Right renal cortex interstitium (tissue), 3 donors: ENCODE measurements at regions not wholly inside any gene's neighbourhood (a gene's known extent, or its start where the extent isn't known, plus 50 kb on each side); places are given as distances from the start of the nearest gene placed in this dataset.

Source experiments
- DNase-seq, 3 donors: peaks; one replicate each; pipeline ENCODE4 v3.0.0-alpha.2; 2013; ENCODE audit warnings: low read depth in 3 of 3, low spot score in 2 of 3

GRCh38 chr11:80350541-80350940 is 909.7 kb upstream of the TENM4 start:
- no peak for DNase-seq

GRCh38 chr11:80349997-80350396 is 909.2 kb upstream of the TENM4 start:
- DNase-seq = no peak

GRCh38 chr11:80346353-80347059 is 905.7 kb upstream of the TENM4 start:
- no peak for DNase-seq

GRCh38 chr11:80343436-80343835 is 902.6 kb upstream of the TENM4 start:
- DNase-seq = no peak

GRCh38 chr11:80338231-80338630 is 897.4 kb upstream of the TENM4 start:
- no peak for DNase-seq

- DNase-seq = no peak
Measured at GRCh38 chr11:80331694-80332093, 890.9 kb upstream of the TENM4 start.

- no peak for DNase-seq
Measured at GRCh38 chr11:80330264-80330663, 889.4 kb upstream of the TENM4 start.

GRCh38 chr11:80328774-80329173 is 887.9 kb upstream of the TENM4 start:
- no peak for DNase-seq

- no peak for DNase-seq
Measured at GRCh38 chr11:80327956-80328614, 887.3 kb upstream of the TENM4 start.

- DNase-seq = no peak
Measured at GRCh38 chr11:80321786-80322185, 881.0 kb upstream of the TENM4 start.

GRCh38 chr11:80320765-80321164 is 879.9 kb upstream of the TENM4 start:
- DNase-seq = no peak

- no peak for DNase-seq
Measured at GRCh38 chr11:80320226-80320625, 879.4 kb upstream of the TENM4 start.

- DNase-seq = no peak
Measured at GRCh38 chr11:80317612-80318011, 876.8 kb upstream of the TENM4 start.

GRCh38 chr11:80315200-80315599 is 874.4 kb upstream of the TENM4 start:
- no peak for DNase-seq

- no peak for DNase-seq
Measured at GRCh38 chr11:80309301-80309700, 868.5 kb upstream of the TENM4 start.

- DNase-seq = no peak
Measured at GRCh38 chr11:80307676-80308075, 866.8 kb upstream of the TENM4 start.

GRCh38 chr11:80297858-80298632 is 857.2 kb upstream of the TENM4 start:
- no peak for DNase-seq

- no peak for DNase-seq
Measured at GRCh38 chr11:80293293-80293692, 852.5 kb upstream of the TENM4 start.

GRCh38 chr11:80284946-80285785 is 844.3 kb upstream of the TENM4 start:
- DNase-seq = no peak

- DNase-seq = no peak
Measured at GRCh38 chr11:80282643-80283042, 841.8 kb upstream of the TENM4 start.

GRCh38 chr11:80281194-80281593 is 840.4 kb upstream of the TENM4 start:
- DNase-seq = no peak
